Keratinocyte (primary cell): ENCODE measurements at regions not wholly inside any gene's neighbourhood (a gene's known extent, or its start where the extent isn't known, plus 50 kb on each side); places are given as distances from the start of the nearest gene placed in this dataset.

Source experiments
- CTCF ChIP-seq, 3 experiments: IDR thresholded peaks in 1 of 3; conservative IDR thresholded peaks in 1 of 3; optimal IDR thresholded peaks in 1 of 3; 2 replicates in 2 of 3; 3 replicates in 1 of 3; pipeline versions ENCODE3 to v1.5.1; 2011; ENCODE audit warnings: low read length in 3 of 3, mild to moderate bottlenecking in 3 of 3, moderate library complexity in 2 of 3, control low read depth in 1 of 3, inconsistent platforms in 1 of 3; ENCODE audit not compliant: insufficient read depth in 2 of 3; ENCODE audit errors: extremely low read depth in 1 of 3
- EZH2 ChIP-seq: IDR thresholded peaks from one replicate; pipeline ENCODE4 v1.6.1; 2012; ENCODE audit warnings: inconsistent platforms, mild to moderate bottlenecking, low read length, moderate library complexity

GRCh38 chr2:188808947-188809355 lies 165.2 kb upstream of the COL3A1 start:
- TF ChIP-seq CTCF (optimal IDR thresholded peaks at IDR 0.05 in 1 of 3, IDR thresholded peaks at IDR 0.05 in 1 of 3, conservative IDR thresholded peaks at IDR 0.05 in 1 of 3; ENCODE audit: extremely low read depth in 1 of 3, insufficient read depth in 2 of 3, low read length in 3 of 3) (no peak), EZH2 (no peak)
